ENCODE measurements at regions not wholly inside any gene's neighbourhood (a gene's known extent, or its start where the extent isn't known, plus 50 kb on each side); places are given as distances from the start of the nearest gene placed in this dataset.

DNA sequence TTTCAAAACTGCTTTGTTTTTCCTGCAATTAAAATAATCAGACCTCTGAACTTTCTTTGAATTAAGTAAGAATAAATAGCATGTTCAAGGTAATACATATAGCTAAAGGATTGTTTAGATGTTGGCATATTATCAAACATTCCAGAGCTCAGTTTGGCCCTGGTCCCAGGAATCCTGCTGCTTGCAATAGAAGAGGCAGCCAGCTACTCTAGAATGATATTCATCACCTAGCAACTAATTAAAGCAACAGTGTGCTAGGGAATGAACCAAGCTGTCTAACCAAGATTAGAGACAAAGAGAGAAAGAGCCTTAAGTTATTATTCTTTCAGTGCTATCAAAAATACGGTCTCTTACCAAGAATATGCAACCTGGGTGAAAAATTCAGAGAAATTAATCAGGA is 460.9 kb downstream of the GABRG1 start:
- intact Hi-C loops (cut with DNase I; ENCODE audit: low total_unique reads), result no loop called here
- H3K36me3 ChIP-seq, result no peaks in the 10 kb centered on the region
- WGBS, 2 donors (ENCODE audit: low coverage in 1 of 2), result 12 to 22% methylated on average over 1 of the region's 1 CpG
- no peaks in the 10 kb centered on the region for H3K27me3 ChIP-seq
- H3K4me3 ChIP-seq, result no peak overlapping the region
- in situ Hi-C loops (cut with MboI; ENCODE audit: low pct_ligation_motif_present in 1 of 4, low pct_unique_long_range_greater_than_20kb in 1 of 4, low sequenced_read_pairs in 3 of 4), result no loop called here
- TF ChIP-seq POLR2A (IDR thresholded peaks at IDR 0.05) (no peak), EP300 (IDR thresholded peaks at IDR 0.05; ENCODE audit: low read depth) (no peak), POLR2AphosphoS5 (IDR thresholded peaks at IDR 0.05) (no peak)
- TF ChIP-seq, protein P1, sequence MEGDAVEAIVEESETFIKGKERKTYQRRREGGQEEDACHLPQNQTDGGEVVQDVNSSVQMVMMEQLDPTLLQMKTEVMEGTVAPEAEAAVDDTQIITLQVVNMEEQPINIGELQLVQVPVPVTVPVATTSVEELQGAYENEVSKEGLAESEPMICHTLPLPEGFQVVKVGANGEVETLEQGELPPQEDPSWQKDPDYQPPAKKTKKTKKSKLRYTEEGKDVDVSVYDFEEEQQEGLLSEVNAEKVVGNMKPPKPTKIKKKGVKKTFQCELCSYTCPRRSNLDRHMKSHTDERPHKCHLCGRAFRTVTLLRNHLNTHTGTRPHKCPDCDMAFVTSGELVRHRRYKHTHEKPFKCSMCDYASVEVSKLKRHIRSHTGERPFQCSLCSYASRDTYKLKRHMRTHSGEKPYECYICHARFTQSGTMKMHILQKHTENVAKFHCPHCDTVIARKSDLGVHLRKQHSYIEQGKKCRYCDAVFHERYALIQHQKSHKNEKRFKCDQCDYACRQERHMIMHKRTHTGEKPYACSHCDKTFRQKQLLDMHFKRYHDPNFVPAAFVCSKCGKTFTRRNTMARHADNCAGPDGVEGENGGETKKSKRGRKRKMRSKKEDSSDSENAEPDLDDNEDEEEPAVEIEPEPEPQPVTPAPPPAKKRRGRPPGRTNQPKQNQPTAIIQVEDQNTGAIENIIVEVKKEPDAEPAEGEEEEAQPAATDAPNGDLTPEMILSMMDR (IDR thresholded peaks at IDR 0.05), result no peak
- peaks cover 0 to 10% (median 0%) of the 10 kb centered on the region in 4 donors for H3K4me1 ChIP-seq
- peak; percentile 69 for DNase-seq
- no peak overlapping the region for H3K27ac ChIP-seq
- H3K9me3 ChIP-seq, result no peaks in the 10 kb centered on the region

DNA sequence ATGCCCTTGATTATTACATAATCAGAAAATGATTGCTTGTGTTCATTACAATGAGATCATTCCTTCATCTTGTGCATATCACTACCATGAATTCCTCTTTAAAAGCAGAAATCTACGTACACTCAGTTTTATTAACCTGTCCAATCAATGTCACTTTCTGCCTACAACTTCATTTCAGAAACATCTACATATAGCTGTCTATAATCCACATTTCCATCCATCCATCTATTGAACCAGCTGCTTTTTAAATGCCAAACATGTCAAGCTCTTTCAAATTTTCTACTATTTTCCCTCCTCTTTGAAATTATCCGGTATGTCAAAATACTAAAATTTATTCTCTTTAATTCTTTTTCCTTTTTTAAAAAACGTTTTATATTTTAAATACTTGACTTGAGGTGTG is 462.0 kb downstream of the GABRG1 start:
- no peak for DNase-seq
- peaks cover 0 to 10% (median 0%) of the 10 kb centered on the region in 4 donors for H3K4me1 ChIP-seq
- in situ Hi-C loops (cut with MboI; ENCODE audit: low pct_ligation_motif_present in 1 of 4, low pct_unique_long_range_greater_than_20kb in 1 of 4, low sequenced_read_pairs in 3 of 4), result no loop called here
- intact Hi-C loops (cut with DNase I; ENCODE audit: low total_unique reads), result no loop called here
- no peaks in the 10 kb centered on the region for H3K27me3 ChIP-seq
- TF ChIP-seq POLR2AphosphoS5 (IDR thresholded peaks at IDR 0.05) (no peak), EP300 (IDR thresholded peaks at IDR 0.05; ENCODE audit: low read depth) (no peak), POLR2A (IDR thresholded peaks at IDR 0.05) (no peak)
- H3K36me3 ChIP-seq, result no peaks in the 10 kb centered on the region
- H3K9me3 ChIP-seq, result no peaks in the 10 kb centered on the region
- 69 to 72% methylated on average over 3 of the region's 3 CpGs for WGBS, 2 donors (ENCODE audit: low coverage in 1 of 2)
- no peak overlapping the region for H3K4me3 ChIP-seq
- no peak overlapping the region for H3K27ac ChIP-seq

DNA sequence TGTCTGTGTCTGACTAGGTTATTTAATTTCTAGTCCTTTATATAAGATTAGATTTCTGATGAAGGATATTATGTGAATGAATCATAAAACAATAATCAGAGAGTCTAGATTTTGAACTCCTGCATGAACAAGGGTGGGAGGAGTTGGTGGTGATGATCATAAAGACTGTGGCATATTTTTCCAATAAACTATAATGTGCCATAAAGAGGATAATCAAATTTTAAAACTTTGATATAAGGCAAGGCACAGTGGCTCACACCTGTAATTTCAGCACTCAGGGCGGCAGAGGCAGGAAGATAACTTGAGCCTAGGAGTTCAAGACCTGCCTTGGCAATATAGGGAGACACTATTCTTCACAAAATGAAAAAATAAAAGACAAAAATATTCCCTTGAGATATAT is 473.3 kb downstream of the GABRG1 start:
- Histone ChIP-seq H3K27me3 (no peaks in the 10 kb centered on the region), H3K4me1 (peaks cover 0 to 43% (median 21%) of the 10 kb centered on the region in 4 donors), H3K36me3 (no peaks in the 10 kb centered on the region), H3K27ac (no peak overlapping the region), H3K4me3 (no peak overlapping the region), H3K9me3 (no peaks in the 10 kb centered on the region)
- in situ Hi-C loops (cut with MboI; ENCODE audit: low pct_ligation_motif_present in 1 of 4, low pct_unique_long_range_greater_than_20kb in 1 of 4, low sequenced_read_pairs in 3 of 4) (no loop called here), intact Hi-C loops (cut with DNase I; ENCODE audit: low total_unique reads) (no loop called here)
- peak; percentile 41 for DNase-seq
- TF ChIP-seq POLR2A (IDR thresholded peaks at IDR 0.05) (no peak), POLR2AphosphoS5 (IDR thresholded peaks at IDR 0.05) (no peak), EP300 (IDR thresholded peaks at IDR 0.05; ENCODE audit: low read depth) (no peak)
- TF ChIP-seq, protein P1 (IDR thresholded peaks at IDR 0.05), result no peak
- 47 to 55% methylated on average over 1 of the region's 1 CpG for WGBS, 2 donors (ENCODE audit: low coverage in 1 of 2)

DNA sequence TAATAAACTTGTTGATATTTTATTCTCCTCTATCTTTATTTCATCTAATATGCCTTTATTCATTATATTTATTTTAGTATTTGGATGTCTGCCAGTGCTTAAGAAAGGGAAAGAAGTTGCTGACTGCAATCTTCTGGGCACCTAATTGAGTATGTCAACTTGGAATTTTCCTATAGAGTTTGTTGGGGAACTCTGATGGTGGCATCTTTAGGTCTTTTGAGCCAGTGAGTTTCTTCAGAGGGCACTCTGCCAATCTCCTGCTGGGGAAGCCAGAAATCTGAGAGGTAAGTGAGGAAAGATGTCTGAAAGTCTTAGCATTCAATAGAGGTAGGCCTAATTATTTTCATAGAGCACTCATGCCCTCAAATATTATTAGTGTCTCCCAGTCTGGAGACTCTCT is 475.0 kb downstream of the GABRG1 start:
- H3K4me1 ChIP-seq, result peaks cover 0 to 44% (median 21%) of the 10 kb centered on the region in 4 donors
- no peaks in the 10 kb centered on the region for H3K27me3 ChIP-seq
- H3K9me3 ChIP-seq, result no peaks in the 10 kb centered on the region
- no peak overlapping the region for H3K4me3 ChIP-seq
- TF ChIP-seq POLR2AphosphoS5 (IDR thresholded peaks at IDR 0.05), result no peak
- no peak for TF ChIP-seq EP300 (IDR thresholded peaks at IDR 0.05; ENCODE audit: low read depth)
- TF ChIP-seq, protein P1 (IDR thresholded peaks at IDR 0.05), result no peak
- in situ Hi-C loops (cut with MboI; ENCODE audit: low pct_ligation_motif_present in 1 of 4, low pct_unique_long_range_greater_than_20kb in 1 of 4, low sequenced_read_pairs in 3 of 4) (no loop called here), intact Hi-C loops (cut with DNase I; ENCODE audit: low total_unique reads) (no loop called here)
- peak overlapping the region; percentile 24 to 76 (median 68) for H3K27ac ChIP-seq
- DNase-seq, result no peak
- H3K36me3 ChIP-seq, result no peaks in the 10 kb centered on the region

DNA sequence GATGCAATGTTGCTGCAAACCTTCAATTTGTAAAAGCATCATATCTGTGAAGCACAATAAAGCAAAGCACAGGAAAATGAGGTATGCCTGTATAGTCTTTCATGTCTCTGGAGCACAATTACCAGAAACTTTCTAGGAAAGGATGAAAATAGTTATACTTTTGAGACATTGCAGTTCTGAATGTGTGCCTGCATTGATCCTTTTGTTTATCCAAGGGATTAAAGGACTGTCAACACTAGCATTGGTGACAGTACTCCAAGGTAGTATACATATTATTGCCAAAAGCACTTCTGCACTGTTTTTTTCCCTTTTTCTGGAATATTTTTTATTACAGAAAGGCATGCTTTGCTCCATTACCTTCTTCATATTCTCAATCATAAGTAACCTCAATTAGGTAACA is 476.0 kb downstream of the GABRG1 start:
- no peak for DNase-seq
- TF ChIP-seq EP300 (IDR thresholded peaks at IDR 0.05; ENCODE audit: low read depth) (no peak), POLR2AphosphoS5 (IDR thresholded peaks at IDR 0.05) (no peak), POLR2A (IDR thresholded peaks at IDR 0.05) (no peak)
- TF ChIP-seq, protein P1 (IDR thresholded peaks at IDR 0.05), result no peak
- H3K4me1 ChIP-seq, result peaks cover 0 to 44% (median 21%) of the 10 kb centered on the region in 4 donors
- intact Hi-C loops (cut with DNase I; ENCODE audit: low total_unique reads), result no loop called here
- no peaks in the 10 kb centered on the region for H3K27me3 ChIP-seq
- no peaks in the 10 kb centered on the region for H3K36me3 ChIP-seq
- H3K4me3 ChIP-seq, result no peak overlapping the region
- no peaks in the 10 kb centered on the region for H3K9me3 ChIP-seq
- in situ Hi-C loops (cut with MboI; ENCODE audit: low pct_ligation_motif_present in 1 of 4, low pct_unique_long_range_greater_than_20kb in 1 of 4, low sequenced_read_pairs in 3 of 4), result no loop called here
- H3K27ac ChIP-seq, result peak overlapping the region; percentile 61 to 76 (median 71)
